IMR-90 (cell line): ENCODE measurements at regions not wholly inside any gene's neighbourhood (a gene's known extent, or its start where the extent isn't known, plus 50 kb on each side); places are given as distances from the start of the nearest gene placed in this dataset.

Experiments used
- ATAC-seq: fragments of 200-7000 bp; cut with Tn5 transposase; 2 replicates; pipeline ENCODE4 v1.9.1; 2020; ENCODE audit warnings: low read depth, mild to moderate bottlenecking, moderate library complexity
- BruUV-seq: library from RNA; stranded (reverse); fragments of 400-500 nt; replicated peaks from 2 replicates; lab custom pipeline; 2021; lab: Mats Ljungman, UMichigan
- CTCF ChIA-PET: fragments of 300-600 bp; formaldehyde crosslinking; extraction: SDS; loops from one replicate; lab custom pipeline; 2021; ENCODE audit warnings: antibody characterized with exemption; lab: Yijun Ruan, JAX
- POLR2A ChIA-PET: fragments of 300-600 bp; sonication (Branson Sonifier 250); formaldehyde crosslinking; loops from one replicate; lab custom pipeline; 2022; ENCODE audit warnings: antibody characterized with exemption; ENCODE audit not compliant: unreplicated experiment; lab: Charles Lee
- DNase-seq: peaks from one replicate; pipeline ENCODE4 v3.0.0; 2013
- H2AFZ ChIP-seq: replicated peaks from 2 replicates; pipeline ENCODE3; 2013; ENCODE audit warnings: low read length, mild to moderate bottlenecking; ENCODE audit not compliant: poor library complexity
- H2AK5ac ChIP-seq: 2 replicates; pipeline ENCODE4 v1.6.1; 2013; ENCODE audit warnings: low read depth, low read length, inconsistent platforms
- H2AK9ac ChIP-seq: replicated peaks from 2 replicates; pipeline ENCODE3; 2013; ENCODE audit warnings: mild to moderate bottlenecking, low read depth, low read length, moderate library complexity; ENCODE audit not compliant: poor library complexity
- H2BK120ac ChIP-seq: 2 replicates; pipeline ENCODE4 v1.6.1; 2013; ENCODE audit warnings: low read depth, low read length, inconsistent platforms
- H2BK15ac ChIP-seq: 3 replicates; pipeline ENCODE4 v1.6.1; 2013; ENCODE audit warnings: low read depth, low read length, inconsistent platforms
- H2BK20ac ChIP-seq: 2 replicates; pipeline ENCODE4 v1.6.1; 2013; ENCODE audit warnings: low read depth, mild to moderate bottlenecking, inconsistent platforms, low read length, moderate library complexity
- H2BK5ac ChIP-seq: 2 replicates; pipeline ENCODE4 v1.6.1; 2013; ENCODE audit warnings: mild to moderate bottlenecking, low read depth, low read length, inconsistent platforms; ENCODE audit not compliant: poor library complexity, severe bottlenecking
- H3K14ac ChIP-seq: replicated peaks from 2 replicates; pipeline ENCODE4 v1.6.1; 2013; ENCODE audit warnings: low read depth, low read length, inconsistent platforms
- H3K18ac ChIP-seq: 2 replicates; pipeline ENCODE4 v1.6.1; 2013; ENCODE audit warnings: low read depth, low read length, control low read depth
- H3K23ac ChIP-seq: 2 replicates; pipeline ENCODE4 v1.6.1; 2013; ENCODE audit warnings: low read depth, low read length, inconsistent platforms
- H3K27ac ChIP-seq: 2 replicates; pipeline ENCODE4 v1.5.1; 2013; ENCODE audit warnings: mild to moderate bottlenecking, control low read depth, low read length; ENCODE audit not compliant: insufficient read depth
- H3K27me3 ChIP-seq: 2 replicates; pipeline ENCODE4 v1.6.1; 2013; ENCODE audit warnings: low read length; ENCODE audit not compliant: control insufficient read depth, insufficient read depth
- H3K36me3 ChIP-seq: 2 replicates; pipeline ENCODE4 v1.6.1; 2013; ENCODE audit warnings: low read length, mixed read lengths; ENCODE audit not compliant: control insufficient read depth, insufficient read depth
- H3K4ac ChIP-seq: 2 replicates; pipeline ENCODE4 v1.6.1; 2013; ENCODE audit warnings: low read depth, low read length, inconsistent platforms
- H3K4me1 ChIP-seq: 2 replicates; pipeline ENCODE4 v1.6.1; 2013; ENCODE audit warnings: low read length, mixed read lengths; ENCODE audit not compliant: control insufficient read depth, insufficient read depth
- H3K4me2 ChIP-seq: 2 replicates; pipeline ENCODE4 v1.6.1; 2013; ENCODE audit warnings: low read depth, mild to moderate bottlenecking, control low read depth, low read length, moderate library complexity
- H3K4me3 ChIP-seq: 2 replicates; pipeline ENCODE4 v1.5.1; 2013; ENCODE audit warnings: low read depth, mild to moderate bottlenecking, control low read depth, low read length, moderate library complexity; ENCODE audit not compliant: insufficient read depth
- H3K56ac ChIP-seq: 2 replicates; pipeline ENCODE4 v1.6.1; 2013; ENCODE audit warnings: low read length, inconsistent platforms; ENCODE audit not compliant: insufficient read depth; ENCODE audit errors: extremely low read depth
- H3K79me1 ChIP-seq, 2 experiments: 2 replicates each; pipeline ENCODE4 v1.6.1; 2013; ENCODE audit warnings: low read length in 2 of 2, inconsistent platforms in 1 of 2, low read depth in 1 of 2
- H3K9ac ChIP-seq: 2 replicates; pipeline ENCODE4 v1.6.1; 2013; ENCODE audit warnings: low read depth, low read length, control low read depth
- H3K9me1 ChIP-seq: 2 replicates; pipeline ENCODE4 v1.6.1; 2013; ENCODE audit warnings: low read length, inconsistent platforms; ENCODE audit not compliant: insufficient read depth
- H3K9me3 ChIP-seq: 2 replicates; pipeline ENCODE4 v1.6.1; 2013; ENCODE audit warnings: low read length; ENCODE audit not compliant: control insufficient read depth, insufficient read depth
- H4K20me1 ChIP-seq: 2 replicates; pipeline ENCODE4 v1.6.1; 2013; ENCODE audit warnings: low read length, inconsistent platforms; ENCODE audit not compliant: insufficient read depth
- H4K5ac ChIP-seq: 2 replicates; pipeline ENCODE4 v1.6.1; 2013; ENCODE audit warnings: mild to moderate bottlenecking, low read depth, low read length, control low read depth
- H4K8ac ChIP-seq, 2 experiments: 2 replicates each; pipeline ENCODE4 v1.6.1; 2013; ENCODE audit warnings: low read depth in 2 of 2, low read length in 2 of 2, control low read depth in 1 of 2, inconsistent platforms in 1 of 2
- H4K91ac ChIP-seq: 2 replicates; pipeline ENCODE4 v1.6.1; 2013; ENCODE audit warnings: low read depth, low read length, inconsistent platforms; ENCODE audit not compliant: insufficient read depth
- BHLHE40 ChIP-seq: fragments of 150-350 bp; IDR thresholded peaks from 2 replicates; pipeline ENCODE4 v1.6.1; 2016; ENCODE audit warnings: mild to moderate bottlenecking, low read depth, low read length
- CEBPB ChIP-seq: IDR thresholded peaks from 2 replicates; pipeline ENCODE4 v1.6.1; 2012; ENCODE audit warnings: low read depth, low read length, improper control_type of control experiment
- FOS ChIP-seq: fragments of 150-350 bp; IDR thresholded peaks from 2 replicates; pipeline ENCODE4 v1.6.1; 2016; ENCODE audit warnings: low read depth, low read length
- MAFK ChIP-seq: IDR thresholded peaks from 2 replicates; pipeline ENCODE4 v1.6.1; 2012; ENCODE audit warnings: low read depth, low read length, improper control_type of control experiment
- MAZ ChIP-seq: IDR thresholded peaks from 2 replicates; pipeline ENCODE4 v1.6.1; 2012; ENCODE audit warnings: low read depth, mild to moderate bottlenecking, low read length, improper control_type of control experiment, moderate library complexity, borderline replicate concordance
- MXI1 ChIP-seq: IDR thresholded peaks from 2 replicates; pipeline ENCODE4 v1.6.1; 2012; ENCODE audit warnings: low read depth, mild to moderate bottlenecking, low read length, moderate library complexity, borderline replicate concordance
- NFE2L2 ChIP-seq: fragments of 150-350 bp; IDR thresholded peaks from 2 replicates; pipeline ENCODE4 v1.6.1; 2016; ENCODE audit warnings: low read depth, mild to moderate bottlenecking, low read length
- POLR2A ChIP-seq: IDR thresholded peaks from 2 replicates; pipeline ENCODE4 v1.6.1; 2012; ENCODE audit warnings: mild to moderate bottlenecking, low read depth, low read length
- RAD21 ChIP-seq: IDR thresholded peaks from 2 replicates; pipeline ENCODE4 v1.6.1; 2012; ENCODE audit warnings: low read length, improper control_type of control experiment
- RCOR1 ChIP-seq: IDR thresholded peaks from 2 replicates; pipeline ENCODE4 v1.6.1; 2012; ENCODE audit warnings: mild to moderate bottlenecking, low read length, improper control_type of control experiment; ENCODE audit not compliant: insufficient replicate concordance
- WGBS, 2 experiments: methylation state at CpG; one replicate each; pipeline versions ENCODE4 v1.1.5 to v1.1.7; 2013; ENCODE audit warnings: missing lambda C conversion rate in 2 of 2; ENCODE audit not compliant: insufficient read length in 1 of 2; ENCODE audit errors: extremely low coverage in 2 of 2; 5-methylcytosine and 5-hydroxymethylcytosine counted together
- dilution Hi-C: fragments of 300-500 bp; cut with HindIII; formaldehyde crosslinking; loops from one replicate; pipeline ENCODE4 v1.14.3; 2018; ENCODE audit warnings: low sequenced_read_pairs; ENCODE audit not compliant: unreplicated experiment
- in situ Hi-C: fragments of 300-500 bp; cut with MboI; formaldehyde crosslinking; loops from 3 replicates; pipeline ENCODE4 v1.14.3; 2019; ENCODE audit warnings: low sequenced_read_pairs, inconsistent platforms, mixed read lengths
- intact Hi-C: fragments of 100-400 bp; cut with micrococcal nuclease; formaldehyde crosslinking; loops from 2 replicates; pipeline ENCODE4 v1.10.0; 2022

DNA sequence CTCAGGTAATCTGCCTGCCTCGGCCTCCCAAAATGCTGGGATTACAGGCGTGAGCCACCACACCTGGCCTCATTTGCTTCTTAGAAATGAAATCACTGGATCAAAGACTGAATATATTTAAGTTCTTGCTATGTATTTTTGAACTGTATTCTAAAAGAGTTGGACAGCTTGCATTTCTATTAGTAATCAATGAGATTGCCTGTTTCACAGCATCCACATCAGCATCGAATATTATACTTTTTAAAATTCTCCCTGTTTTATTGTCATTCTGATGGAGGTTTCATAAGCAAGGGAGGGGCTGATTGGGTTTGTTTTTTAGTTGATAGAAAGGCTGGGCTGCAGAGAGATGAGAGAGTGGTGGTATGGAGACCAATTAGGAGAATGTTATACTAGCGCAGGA lies 68.7 kb upstream of the CREB3L1 start:
- POLR2A ChIA-PET, result no interaction called here
- no peak overlapping the region for H2AFZ ChIP-seq
- intact Hi-C loops, result no loop called here

More for the DNA sequence above, 68.7 kb upstream of the CREB3L1 start:
- dilution Hi-C loops, result no loop called here
- in situ Hi-C loops, result no loop called here
- H3K18ac ChIP-seq, result no peak overlapping the region
- H2BK20ac ChIP-seq, result no peak overlapping the region
- H2AK9ac ChIP-seq, result no peak overlapping the region
- H3K27me3 ChIP-seq, result peaks cover 13% of the 10 kb centered on the region
- BruUV-seq, result no TSS peak
- H4K91ac ChIP-seq, result no peak overlapping the region
- H3K23ac ChIP-seq, result no peak overlapping the region
- H3K9me3 ChIP-seq, result no peaks in the 10 kb centered on the region; the same call in 1 of the 2 replicates
- WGBS, 2 experiments, result 100% methylated on average over 2 of the region's 4 CpGs; no CpG with 5 or more reads in 1 of the 2 experiments
- no peak overlapping the region for H2AK5ac ChIP-seq
- no peak overlapping the region for H3K9ac ChIP-seq
- H3K79me1 ChIP-seq, result no peaks in the 10 kb centered on the region
- no peak overlapping the region for H2BK120ac ChIP-seq
- no peak overlapping the region for H4K5ac ChIP-seq
- H4K20me1 ChIP-seq, result no peaks in the 10 kb centered on the region
- ATAC-seq (no peak), DNase-seq (no peak)
- H3K56ac ChIP-seq, result no peak overlapping the region
- H3K4ac ChIP-seq, result no peak overlapping the region
- H3K36me3 ChIP-seq, result no peaks in the 10 kb centered on the region
- no peaks in the 10 kb centered on the region for H3K4me1 ChIP-seq
- H3K27ac ChIP-seq, result no peak overlapping the region
- H2BK5ac ChIP-seq, result no peak overlapping the region
- CTCF ChIA-PET, result no interaction called here
- H3K4me2 ChIP-seq, result no peak overlapping the region
- H2BK15ac ChIP-seq, result no peak overlapping the region
- H4K8ac ChIP-seq, result no peak overlapping the region
- no peak overlapping the region for H3K4me3 ChIP-seq
- no peaks in the 10 kb centered on the region for H3K9me1 ChIP-seq
- TF ChIP-seq MAZ (no peak), RCOR1 (no peak), RAD21 (no peak), BHLHE40 (no peak), POLR2A (no peak), CEBPB (no peak), MAFK (no peak), NFE2L2 (no peak), FOS (no peak), MXI1 (no peak)
- no peak overlapping the region for H3K14ac ChIP-seq
